GM18868 (cell line): ENCODE measurements at regions not wholly inside any gene's neighbourhood (a gene's known extent, or its start where the extent isn't known, plus 50 kb on each side); places are given as distances from the start of the nearest gene placed in this dataset.
A peak's percentile ranks its signal among the peaks of the same experiment; 100 is the strongest.
"Not testable (repeated sequence)": the region's sequence is repeated elsewhere in the genome, so short reads cannot be mapped to it uniquely, and the experiment has no call there.

Experiments
- ATAC-seq: cut with Tn5 transposase; IDR thresholded peaks from one replicate; pipeline ENCODE4 v1.9.1; 2021; ENCODE audit warnings: mild to moderate bottlenecking, moderate library complexity; ENCODE audit not compliant: unreplicated experiment

- ATAC-seq: no peak
Measured at GRCh38 chr10:123221418-123221817, 67.2 kb downstream of the BUB3 start.

GRCh38 chr10:123222832-123223231 is 68.6 kb downstream of the BUB3 start:
- no peak for ATAC-seq

GRCh38 chr10:123227706-123228105 is 73.5 kb downstream of the BUB3 start:
- no peak for ATAC-seq

GRCh38 chr10:123229927-123230630 is 75.9 kb downstream of the BUB3 start:
- no peak for ATAC-seq

GRCh38 chr10:123232879-123233278 is 78.7 kb downstream of the BUB3 start:
- ATAC-seq: not testable (repeated sequence)

GRCh38 chr10:123235014-123235413 is 80.8 kb downstream of the BUB3 start:
- not testable (repeated sequence) for ATAC-seq

GRCh38 chr10:123236126-123236525 is 81.9 kb downstream of the BUB3 start:
- ATAC-seq: no peak

GRCh38 chr10:123240250-123240649 is 86.0 kb downstream of the BUB3 start:
- no peak for ATAC-seq

GRCh38 chr10:123240776-123241175 is 86.6 kb downstream of the BUB3 start:
- no peak for ATAC-seq

GRCh38 chr10:123241391-123242141 is 87.4 kb downstream of the BUB3 start:
- ATAC-seq: peak; percentile 77

GRCh38 chr10:123244747-123245146 is 90.5 kb downstream of the BUB3 start:
- no peak for ATAC-seq

GRCh38 chr10:123245264-123245663 is 91.1 kb downstream of the BUB3 start:
- no peak for ATAC-seq

GRCh38 chr10:123249894-123250293 is 95.7 kb downstream of the BUB3 start:
- no peak for ATAC-seq

GRCh38 chr10:123250640-123251039 is 96.4 kb downstream of the BUB3 start:
- no peak for ATAC-seq

GRCh38 chr10:123252779-123253178 is 98.6 kb downstream of the BUB3 start:
- no peak for ATAC-seq

GRCh38 chr10:123254343-123254742 is 100.1 kb downstream of the BUB3 start:
- ATAC-seq: not testable (repeated sequence)

- no peak for ATAC-seq
Measured at GRCh38 chr10:123257904-123258456, 103.8 kb downstream of the BUB3 start.

GRCh38 chr10:123259081-123259480 is 104.9 kb downstream of the BUB3 start:
- ATAC-seq: no peak

GRCh38 chr10:123259791-123260190 is 105.6 kb downstream of the BUB3 start:
- no peak for ATAC-seq

- no peak for ATAC-seq
Measured at GRCh38 chr10:123262456-123262855, 108.3 kb downstream of the BUB3 start.

- no peak for ATAC-seq
Measured at GRCh38 chr10:123266971-123267370, 112.8 kb downstream of the BUB3 start.

- no peak for ATAC-seq
Measured at GRCh38 chr10:123269017-123269552, 114.9 kb downstream of the BUB3 start.
